HG03457 (cell line): ENCODE measurements at regions not wholly inside any gene's neighbourhood (a gene's known extent, or its start where the extent isn't known, plus 50 kb on each side); places are given as distances from the start of the nearest gene placed in this dataset.

Source experiments
- ATAC-seq: cut with Tn5 transposase; IDR thresholded peaks from one replicate; pipeline ENCODE4 v1.9.1; 2021; ENCODE audit warnings: moderate number of reproducible peaks; ENCODE audit not compliant: unreplicated experiment

GRCh38 chr11:90911192-90911591 is 688.3 kb upstream of the CHORDC1 start:
- ATAC-seq = no peak

- ATAC-seq = no peak
Measured at GRCh38 chr11:90908074-90908473, 685.2 kb upstream of the CHORDC1 start.

- ATAC-seq = no peak
Measured at GRCh38 chr11:90895850-90896249, 673.0 kb upstream of the CHORDC1 start.

GRCh38 chr11:90890347-90890746 is 667.5 kb upstream of the CHORDC1 start:
- no peak for ATAC-seq

GRCh38 chr11:90884181-90884580 is 661.3 kb upstream of the CHORDC1 start:
- ATAC-seq = no peak

- ATAC-seq = no peak
Measured at GRCh38 chr11:90874986-90875385, 652.1 kb upstream of the CHORDC1 start.

- ATAC-seq = no peak
Measured at GRCh38 chr11:90874281-90874680, 651.4 kb upstream of the CHORDC1 start.

- no peak for ATAC-seq
Measured at GRCh38 chr11:90867416-90867815, 644.6 kb upstream of the CHORDC1 start.

- no peak for ATAC-seq
Measured at GRCh38 chr11:90856790-90857189, 633.9 kb upstream of the CHORDC1 start.

GRCh38 chr11:90855531-90855930 is 632.7 kb upstream of the CHORDC1 start:
- ATAC-seq = no peak

GRCh38 chr11:90851196-90851595 is 628.3 kb upstream of the CHORDC1 start:
- no peak for ATAC-seq

GRCh38 chr11:90849312-90849711 is 626.5 kb upstream of the CHORDC1 start:
- ATAC-seq = no peak

GRCh38 chr11:90847268-90847886 is 624.5 kb upstream of the CHORDC1 start:
- ATAC-seq = no peak

GRCh38 chr11:90846628-90847027 is 623.8 kb upstream of the CHORDC1 start:
- ATAC-seq = no peak

GRCh38 chr11:90845799-90846198 is 623.0 kb upstream of the CHORDC1 start:
- no peak for ATAC-seq

- ATAC-seq = no peak
Measured at GRCh38 chr11:90845126-90845525, 622.3 kb upstream of the CHORDC1 start.

GRCh38 chr11:90844041-90844440 is 621.2 kb upstream of the CHORDC1 start:
- ATAC-seq = no peak

GRCh38 chr11:90842681-90843080 is 619.8 kb upstream of the CHORDC1 start:
- no peak for ATAC-seq

- no peak for ATAC-seq
Measured at GRCh38 chr11:90840071-90840470, 617.2 kb upstream of the CHORDC1 start.

GRCh38 chr11:90836031-90836430 is 613.2 kb upstream of the CHORDC1 start:
- no peak for ATAC-seq

- ATAC-seq = no peak
Measured at GRCh38 chr11:90823446-90823845, 600.6 kb upstream of the CHORDC1 start.

GRCh38 chr11:90822996-90823395 is 600.1 kb upstream of the CHORDC1 start:
- no peak for ATAC-seq

GRCh38 chr11:90818196-90818745 is 595.4 kb upstream of the CHORDC1 start:
- ATAC-seq = no peak
